Tibial nerve (tissue), 4 donors: ENCODE measurements at regions not wholly inside any gene's neighbourhood (a gene's known extent, or its start where the extent isn't known, plus 50 kb on each side); places are given as distances from the start of the nearest gene placed in this dataset.

Experiments
- DNase-seq, 2 donors: peaks; one replicate each; pipeline ENCODE4 v3.0.0-alpha.2; 2019; ENCODE audit warnings: low spot score in 2 of 2
- H3K27ac ChIP-seq, 4 donors: fragments of 200-600 bp; sonication (generic) in 3 of 4; one replicate each; pipeline ENCODE4 v1.5.1; 2017 to 2019; ENCODE audit warnings: mild to moderate bottlenecking in 1 of 4
- H3K27me3 ChIP-seq, 2 donors: fragments of 200-600 bp; sonication (generic) in 1 of 2; one replicate each; pipeline versions ENCODE4 v1.5.1 to v1.6.0; 2017 to 2019
- H3K36me3 ChIP-seq, 3 donors: fragments of 200-600 bp; sonication (generic); one replicate each; pipeline ENCODE4 v1.5.1; 2018 to 2019
- H3K4me1 ChIP-seq, 4 donors: fragments of 200-600 bp; sonication (generic) in 3 of 4; one replicate each; pipeline ENCODE4 v1.5.1; 2017 to 2019
- H3K4me3 ChIP-seq, 4 donors: fragments of 200-600 bp; sonication (generic) in 3 of 4; one replicate each; pipeline ENCODE4 v1.5.1; 2017 to 2019; ENCODE audit warnings: mild to moderate bottlenecking in 1 of 4, moderate library complexity in 1 of 4
- H3K9me3 ChIP-seq, 4 donors: fragments of 200-600 bp; sonication (generic) in 3 of 4; one replicate each; pipeline ENCODE4 v1.5.1; 2017 to 2019
- EP300 ChIP-seq, 2 donors: sonication (generic); formaldehyde crosslinking; IDR thresholded peaks; one replicate each; pipeline ENCODE4 v1.6.1; 2017; ENCODE audit warnings: antibody characterized with exemption in 2 of 2, mild to moderate bottlenecking in 1 of 2
- POLR2A ChIP-seq, 2 donors: fragments of 450-650 bp; IDR thresholded peaks; one replicate each; pipeline ENCODE4 v1.6.1; 2017; ENCODE audit warnings: antibody characterized with exemption in 2 of 2, mild to moderate bottlenecking in 2 of 2, moderate library complexity in 2 of 2
- WGBS, 2 donors: methylation state at CpG; one replicate each; pipeline ENCODE4 v1.1.5; 2018; 5-methylcytosine and 5-hydroxymethylcytosine counted together
- TF ChIP-seq, protein P1 (sequence below), 5 experiments: fragments of 200-600 bp in 3 of 5; fragments of 450-650 bp in 2 of 5; sonication (generic) in 3 of 5; IDR thresholded peaks; one replicate each; pipeline ENCODE4 v1.5.1; 2016 to 2019; ENCODE audit warnings: antibody characterized with exemption in 5 of 5, mild to moderate bottlenecking in 3 of 5, moderate library complexity in 2 of 5

DNA sequence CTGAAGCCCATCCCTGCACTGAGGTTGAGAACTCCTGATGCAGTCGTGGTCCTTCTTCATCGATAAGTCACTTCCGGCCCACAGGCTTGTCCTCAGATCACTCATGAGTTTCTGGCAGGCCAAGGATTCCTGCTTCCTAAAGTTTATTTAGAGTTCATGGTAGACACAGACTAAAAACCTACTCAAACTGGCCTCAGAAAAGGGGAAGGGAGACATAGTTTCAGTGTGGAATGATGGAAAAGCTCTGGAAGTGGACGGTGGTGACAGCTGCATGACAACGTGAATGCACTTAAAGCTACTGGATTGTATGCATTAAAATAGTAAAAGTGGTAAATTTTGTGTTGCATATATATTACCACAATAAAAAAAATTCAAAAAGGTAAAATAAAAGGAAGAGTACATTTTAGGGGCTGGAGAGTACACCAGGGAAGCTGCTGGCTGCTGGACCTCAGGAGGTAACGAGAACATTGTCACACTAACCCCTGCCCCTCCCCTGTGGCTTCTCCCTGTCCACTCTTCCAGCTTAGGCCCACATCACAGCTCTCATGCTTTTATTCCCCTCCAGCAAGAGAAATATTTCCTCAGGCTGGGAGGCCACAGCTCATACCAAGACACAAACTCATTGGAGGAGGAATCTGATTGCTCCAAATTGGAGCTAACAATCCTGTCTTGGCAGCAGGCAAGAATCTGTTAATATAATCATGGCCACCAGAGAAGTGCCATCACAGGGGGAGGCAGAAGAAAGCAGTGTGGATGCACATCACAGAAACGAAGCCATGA lies 741.0 kb downstream of the UQCRFS1 start:
- Histone ChIP-seq H3K4me1 (peaks cover 0 to 13% (median 5%) of the 10 kb centered on the region in 4 donors), H3K9me3 (no peaks in the 10 kb centered on the region), H3K36me3 (no peaks in the 10 kb centered on the region), H3K27me3 (no peaks in the 10 kb centered on the region), H3K4me3 (no peak overlapping the region), H3K27ac (no peak overlapping the region)
- DNase-seq: no peak
- TF ChIP-seq EP300 (IDR thresholded peaks at IDR 0.05) (no peak), POLR2A (IDR thresholded peaks at IDR 0.05) (no peak)
- TF ChIP-seq, protein P1, sequence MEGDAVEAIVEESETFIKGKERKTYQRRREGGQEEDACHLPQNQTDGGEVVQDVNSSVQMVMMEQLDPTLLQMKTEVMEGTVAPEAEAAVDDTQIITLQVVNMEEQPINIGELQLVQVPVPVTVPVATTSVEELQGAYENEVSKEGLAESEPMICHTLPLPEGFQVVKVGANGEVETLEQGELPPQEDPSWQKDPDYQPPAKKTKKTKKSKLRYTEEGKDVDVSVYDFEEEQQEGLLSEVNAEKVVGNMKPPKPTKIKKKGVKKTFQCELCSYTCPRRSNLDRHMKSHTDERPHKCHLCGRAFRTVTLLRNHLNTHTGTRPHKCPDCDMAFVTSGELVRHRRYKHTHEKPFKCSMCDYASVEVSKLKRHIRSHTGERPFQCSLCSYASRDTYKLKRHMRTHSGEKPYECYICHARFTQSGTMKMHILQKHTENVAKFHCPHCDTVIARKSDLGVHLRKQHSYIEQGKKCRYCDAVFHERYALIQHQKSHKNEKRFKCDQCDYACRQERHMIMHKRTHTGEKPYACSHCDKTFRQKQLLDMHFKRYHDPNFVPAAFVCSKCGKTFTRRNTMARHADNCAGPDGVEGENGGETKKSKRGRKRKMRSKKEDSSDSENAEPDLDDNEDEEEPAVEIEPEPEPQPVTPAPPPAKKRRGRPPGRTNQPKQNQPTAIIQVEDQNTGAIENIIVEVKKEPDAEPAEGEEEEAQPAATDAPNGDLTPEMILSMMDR (IDR thresholded peaks at IDR 0.05): no peak
- WGBS, 2 donors: 78 to 79% methylated on average over 7 of the region's 7 CpGs

DNA sequence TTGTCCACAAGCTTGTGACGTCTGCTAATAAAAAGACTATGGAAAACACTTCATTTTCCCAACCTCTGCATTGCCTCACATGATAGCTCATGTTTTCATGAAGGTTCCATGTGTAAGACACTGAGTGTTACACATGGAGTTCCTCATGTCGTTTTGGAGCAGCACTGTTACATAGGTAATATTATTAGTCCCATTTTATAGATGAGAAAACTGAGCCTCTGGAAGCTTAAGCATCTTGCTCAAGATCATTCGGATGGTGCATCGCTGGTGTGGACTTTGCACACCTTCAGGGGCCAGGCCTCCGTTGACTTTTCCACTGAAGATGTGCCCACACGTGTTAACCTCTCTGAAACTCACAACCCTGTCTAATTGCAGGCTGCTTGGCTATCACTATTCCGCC lies 743.4 kb downstream of the UQCRFS1 start:
- 77 to 78% methylated on average over 7 of the region's 7 CpGs for WGBS, 2 donors
- H3K27me3 ChIP-seq: no peaks in the 10 kb centered on the region

DNA sequence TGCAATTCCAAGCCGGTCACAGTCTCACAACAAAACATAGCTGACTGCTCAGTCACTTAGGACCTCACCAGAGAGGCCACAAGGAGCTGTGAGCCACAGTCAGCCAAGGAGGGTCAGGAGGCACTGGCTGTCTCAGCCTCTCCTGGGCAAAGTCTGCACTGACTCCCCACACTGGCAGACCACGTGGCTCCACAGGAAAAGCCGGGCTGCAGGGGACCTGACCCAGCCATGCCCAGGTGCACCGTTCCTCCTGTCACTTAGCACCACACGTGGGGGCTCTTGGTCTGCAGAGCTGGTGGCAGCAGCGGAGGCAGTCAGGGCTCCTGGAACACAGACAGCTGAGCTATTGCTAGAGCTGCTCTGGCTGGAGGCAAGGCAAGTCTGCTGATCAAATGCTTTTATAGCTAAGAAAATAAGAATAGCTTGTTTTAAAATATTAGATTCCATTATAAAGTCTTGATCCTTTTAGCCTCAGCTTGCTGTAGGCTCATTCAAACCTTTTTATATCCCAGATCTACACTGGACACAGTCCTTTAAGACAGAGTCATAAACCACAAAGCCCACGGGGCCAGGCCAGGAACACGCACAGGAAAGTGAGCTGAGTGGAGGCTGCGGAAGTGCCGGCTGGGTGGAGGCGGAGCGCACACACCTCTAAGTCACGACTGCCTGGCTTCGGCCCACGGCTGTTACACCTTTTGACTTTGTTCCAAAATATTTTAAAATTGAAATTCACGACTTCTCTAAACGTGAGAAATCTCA lies 744.1 kb downstream of the UQCRFS1 start:
- WGBS, 2 donors: 20 to 21% methylated on average over 17 of the region's 17 CpGs
- DNase-seq: no peak

More for the DNA sequence above, 743.4 kb downstream of the UQCRFS1 start:
- H3K4me3 ChIP-seq: no peak overlapping the region
- H3K36me3 ChIP-seq: no peaks in the 10 kb centered on the region
- TF ChIP-seq EP300 (IDR thresholded peaks at IDR 0.05) (no peak), POLR2A (IDR thresholded peaks at IDR 0.05) (no peak)
- TF ChIP-seq, protein P1 (IDR thresholded peaks at IDR 0.05): no peak
- no peak for DNase-seq
- no peak overlapping the region for H3K27ac ChIP-seq
- peaks cover 0 to 13% (median 5%) of the 10 kb centered on the region in 4 donors for H3K4me1 ChIP-seq
- no peaks in the 10 kb centered on the region for H3K9me3 ChIP-seq

DNA sequence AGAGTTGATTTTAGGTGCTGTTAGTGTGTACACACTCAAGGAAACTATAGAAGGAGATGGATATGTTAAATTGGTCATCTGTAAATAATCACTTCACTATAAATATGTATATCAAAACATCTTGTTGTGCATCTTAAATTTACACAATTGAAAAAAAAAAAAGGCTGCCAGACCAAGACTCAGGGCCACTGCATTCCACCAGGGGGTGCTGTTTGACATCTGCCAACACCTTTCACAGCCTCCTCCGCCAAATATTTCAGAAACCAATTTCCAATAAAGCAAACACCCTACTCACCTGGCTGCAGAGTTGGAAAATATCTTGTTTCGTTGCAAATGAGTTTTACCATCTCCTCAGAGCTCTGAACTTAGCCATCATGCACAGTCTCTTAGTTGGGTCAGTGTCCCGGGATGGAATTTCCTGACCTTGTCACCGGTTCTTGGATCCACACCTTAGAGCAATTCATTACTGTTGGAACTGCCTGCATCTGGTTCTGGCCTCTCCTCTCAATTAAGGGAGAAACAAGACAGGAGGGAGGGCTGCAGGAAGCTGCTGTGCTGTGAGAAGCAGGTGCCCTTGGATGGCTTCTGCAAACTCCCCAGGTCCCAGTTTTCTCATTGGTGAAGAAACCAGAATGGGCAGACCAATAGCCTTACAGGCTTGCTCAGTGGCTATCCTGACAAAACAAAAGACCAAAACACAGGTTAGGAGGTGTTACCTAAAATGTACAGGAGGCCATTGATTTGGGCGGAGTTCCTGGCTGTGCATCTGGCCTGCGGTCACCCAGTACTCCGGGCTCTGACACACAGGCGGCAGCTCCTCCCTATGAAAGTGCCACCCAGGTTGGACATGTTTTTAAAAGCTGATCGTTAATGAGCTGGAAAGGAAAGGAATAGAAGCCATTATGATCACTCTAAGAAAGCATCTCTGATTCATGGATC lies 746.6 kb downstream of the UQCRFS1 start:
- TF ChIP-seq POLR2A (IDR thresholded peaks at IDR 0.05): no peak
- TF ChIP-seq, protein P1 (IDR thresholded peaks at IDR 0.05): peak; percentile 50 to 74 (median 60)
- no peak for TF ChIP-seq EP300 (IDR thresholded peaks at IDR 0.05)
- Histone ChIP-seq H3K27me3 (no peaks in the 10 kb centered on the region), H3K4me3 (no peak overlapping the region), H3K9me3 (no peaks in the 10 kb centered on the region), H3K4me1 (peaks cover 0 to 13% (median 5%) of the 10 kb centered on the region in 4 donors), H3K36me3 (no peaks in the 10 kb centered on the region), H3K27ac (no peak overlapping the region)
- 66 to 68% methylated on average over 9 of the region's 9 CpGs for WGBS, 2 donors
- peak; percentile 26 to 82 for DNase-seq

More for the DNA sequence above, 744.1 kb downstream of the UQCRFS1 start:
- TF ChIP-seq, protein P1 (IDR thresholded peaks at IDR 0.05): no peak
- no peak for TF ChIP-seq POLR2A (IDR thresholded peaks at IDR 0.05)
- no peak for TF ChIP-seq EP300 (IDR thresholded peaks at IDR 0.05)
- Histone ChIP-seq H3K27ac (no peak overlapping the region), H3K36me3 (no peaks in the 10 kb centered on the region), H3K27me3 (no peaks in the 10 kb centered on the region), H3K9me3 (no peaks in the 10 kb centered on the region), H3K4me1 (peaks cover 0 to 13% (median 5%) of the 10 kb centered on the region in 4 donors), H3K4me3 (no peak overlapping the region)
